Neural crest cell (in vitro differentiated cells): ENCODE measurements at regions not wholly inside any gene's neighbourhood (a gene's known extent, or its start where the extent isn't known, plus 50 kb on each side); places are given as distances from the start of the nearest gene placed in this dataset.

Experiments used
- DNase-seq: peaks from one replicate; pipeline ENCODE4 v3.0.0; 2021; ENCODE audit warnings: low read depth, mixed read lengths, low spot score
- H3K27ac Mint-ChIP-seq: one replicate; pipeline ENCODE4 v1.8.0; 2021; ENCODE audit warnings: mild to moderate bottlenecking, mixed read lengths; ENCODE audit not compliant: unreplicated experiment
- H3K27me3 Mint-ChIP-seq: 2 replicates; pipeline ENCODE4 v1.8.0; 2021; ENCODE audit warnings: low read depth, mild to moderate bottlenecking, mixed read lengths
- H3K36me3 Mint-ChIP-seq: 2 replicates; pipeline ENCODE4 v1.8.0; 2021; ENCODE audit warnings: low read depth, mild to moderate bottlenecking, mixed read lengths
- H3K4me1 Mint-ChIP-seq: 2 replicates; pipeline ENCODE4 v1.8.0; 2021; ENCODE audit warnings: mixed read lengths
- H3K4me3 Mint-ChIP-seq: one replicate; pipeline ENCODE4 v1.8.0; 2021; ENCODE audit warnings: mild to moderate bottlenecking, mixed read lengths
- H3K9me3 Mint-ChIP-seq: 2 replicates; pipeline ENCODE4 v1.8.0; 2021; ENCODE audit warnings: mixed read lengths
- TF ChIP-seq, protein P1 (sequence below): fragments of 200-600 bp; sonication (generic); conservative IDR thresholded peaks from 2 replicates; pipeline ENCODE4 v1.5.0; 2021; ENCODE audit warnings: antibody characterized with exemption, mild to moderate bottlenecking

DNA sequence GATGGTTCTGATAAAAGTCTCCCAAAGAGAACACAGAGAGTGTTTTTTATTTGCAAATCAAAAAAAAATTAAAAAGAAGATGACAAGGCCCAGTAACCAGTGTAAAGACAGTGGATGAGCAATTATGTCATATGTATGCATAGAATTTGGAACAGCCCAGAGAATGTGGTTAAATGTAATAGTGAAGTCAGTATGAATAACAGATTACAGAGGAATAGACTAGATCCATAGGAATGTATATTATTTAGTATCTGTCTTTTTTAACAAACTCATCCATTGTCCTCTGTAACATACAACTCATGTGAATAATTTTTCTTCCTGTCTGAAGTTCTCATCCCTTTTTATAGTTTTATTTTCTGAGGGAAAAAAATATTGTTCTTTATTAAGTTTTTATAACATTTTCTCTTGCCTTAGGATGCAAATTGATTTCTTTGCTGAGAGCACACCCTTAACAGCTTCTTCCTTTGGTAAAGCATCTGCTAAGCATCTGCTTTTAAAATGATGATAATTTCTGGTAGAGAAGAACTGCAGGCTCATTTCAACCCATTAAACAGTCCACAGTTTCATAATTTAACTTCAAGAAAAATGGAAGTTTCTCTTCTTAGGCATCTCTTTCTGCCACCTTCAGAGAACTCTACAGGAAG lies 266.5 kb upstream of the MTNR1B start:
- Mint-ChIP-seq H3K27me3 (no peaks in the 10 kb centered on the region), H3K9me3 (peaks cover 11% of the 10 kb centered on the region), H3K4me1 (peaks cover 34% of the 10 kb centered on the region), H3K36me3 (peaks cover 21% of the 10 kb centered on the region), H3K27ac (no peak overlapping the region), H3K4me3 (no peak overlapping the region)
- no peak for DNase-seq
- TF ChIP-seq, protein P1, sequence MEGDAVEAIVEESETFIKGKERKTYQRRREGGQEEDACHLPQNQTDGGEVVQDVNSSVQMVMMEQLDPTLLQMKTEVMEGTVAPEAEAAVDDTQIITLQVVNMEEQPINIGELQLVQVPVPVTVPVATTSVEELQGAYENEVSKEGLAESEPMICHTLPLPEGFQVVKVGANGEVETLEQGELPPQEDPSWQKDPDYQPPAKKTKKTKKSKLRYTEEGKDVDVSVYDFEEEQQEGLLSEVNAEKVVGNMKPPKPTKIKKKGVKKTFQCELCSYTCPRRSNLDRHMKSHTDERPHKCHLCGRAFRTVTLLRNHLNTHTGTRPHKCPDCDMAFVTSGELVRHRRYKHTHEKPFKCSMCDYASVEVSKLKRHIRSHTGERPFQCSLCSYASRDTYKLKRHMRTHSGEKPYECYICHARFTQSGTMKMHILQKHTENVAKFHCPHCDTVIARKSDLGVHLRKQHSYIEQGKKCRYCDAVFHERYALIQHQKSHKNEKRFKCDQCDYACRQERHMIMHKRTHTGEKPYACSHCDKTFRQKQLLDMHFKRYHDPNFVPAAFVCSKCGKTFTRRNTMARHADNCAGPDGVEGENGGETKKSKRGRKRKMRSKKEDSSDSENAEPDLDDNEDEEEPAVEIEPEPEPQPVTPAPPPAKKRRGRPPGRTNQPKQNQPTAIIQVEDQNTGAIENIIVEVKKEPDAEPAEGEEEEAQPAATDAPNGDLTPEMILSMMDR = no peak

DNA sequence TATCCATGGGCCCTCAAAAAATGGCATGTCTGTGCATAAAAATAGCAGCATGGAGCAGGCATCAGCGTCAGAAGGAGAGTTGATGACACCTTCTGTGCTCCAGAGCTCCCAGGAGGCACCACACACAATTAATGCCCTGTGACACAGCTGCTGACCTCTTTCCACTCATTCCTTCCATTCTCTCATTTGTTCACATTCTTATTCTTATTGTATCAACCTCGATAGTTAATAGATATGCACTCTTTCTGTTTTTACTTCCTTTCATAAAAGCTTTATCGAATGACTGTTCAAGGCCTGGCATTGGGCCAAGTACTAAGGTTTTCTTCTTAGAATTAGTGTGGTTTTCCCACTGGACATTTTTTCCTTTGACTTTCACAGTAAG lies 266.0 kb upstream of the MTNR1B start:
- Mint-ChIP-seq H3K4me3 (no peak overlapping the region), H3K27ac (peak overlapping the region; percentile 66), H3K4me1 (peaks cover 34% of the 10 kb centered on the region)

DNA sequence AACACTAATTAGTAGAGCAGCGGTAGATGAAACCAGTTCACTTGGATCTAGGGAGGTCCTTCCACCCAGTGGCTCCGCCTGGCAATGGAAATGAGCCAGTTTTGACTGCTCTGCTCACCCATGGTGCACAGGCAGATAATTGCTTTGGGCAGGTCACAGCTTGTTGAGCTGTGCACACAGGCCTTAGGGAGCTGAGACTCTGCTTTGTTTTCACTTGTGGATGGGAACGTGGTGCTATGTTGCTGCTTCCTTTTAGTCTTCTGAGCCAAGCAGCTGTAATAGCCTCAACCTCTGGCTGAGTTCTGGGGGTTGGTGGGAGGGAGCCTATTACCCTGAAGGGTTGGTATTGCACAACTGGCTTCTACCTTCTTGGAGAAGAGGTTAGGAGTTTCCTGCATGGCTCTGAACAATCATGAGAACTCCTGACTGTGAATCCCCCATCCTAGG lies 262.3 kb upstream of the MTNR1B start:
- H3K4me3 Mint-ChIP-seq = no peak overlapping the region
- peaks cover 11% of the 10 kb centered on the region for H3K9me3 Mint-ChIP-seq

More for the DNA sequence above, 266.0 kb upstream of the MTNR1B start:
- TF ChIP-seq, protein P1 = no peak
- peaks cover 21% of the 10 kb centered on the region for H3K36me3 Mint-ChIP-seq
- no peak for DNase-seq
- H3K9me3 Mint-ChIP-seq = peaks cover 11% of the 10 kb centered on the region
- no peaks in the 10 kb centered on the region for H3K27me3 Mint-ChIP-seq

DNA sequence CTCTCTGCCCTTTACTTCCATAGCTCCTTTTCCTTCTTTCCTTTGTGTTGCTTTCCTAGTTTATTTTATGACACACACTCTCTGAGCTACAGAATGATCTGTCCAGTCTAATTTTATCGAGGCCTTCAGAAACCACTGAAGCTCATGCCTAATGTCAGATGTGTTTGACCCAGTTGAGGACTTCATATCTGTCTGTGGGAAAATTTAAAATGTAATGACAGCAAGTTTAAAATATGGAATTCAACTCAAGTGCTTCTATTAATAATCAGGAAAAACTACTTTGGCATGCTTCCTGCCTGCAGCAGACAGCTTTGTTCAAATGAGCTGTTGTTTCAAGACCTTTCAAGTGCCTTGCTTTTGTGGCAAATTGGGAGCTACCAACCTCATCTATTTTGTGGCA lies 261.8 kb upstream of the MTNR1B start:
- peaks cover 3% of the 10 kb centered on the region for H3K27me3 Mint-ChIP-seq
- no peak overlapping the region for H3K27ac Mint-ChIP-seq
- peaks cover 21% of the 10 kb centered on the region for H3K4me1 Mint-ChIP-seq
- peaks cover 21% of the 10 kb centered on the region for H3K36me3 Mint-ChIP-seq
- DNase-seq = no peak
- H3K9me3 Mint-ChIP-seq = peaks cover 11% of the 10 kb centered on the region
- TF ChIP-seq, protein P1 = no peak
- no peak overlapping the region for H3K4me3 Mint-ChIP-seq

More for the DNA sequence above, 262.3 kb upstream of the MTNR1B start:
- TF ChIP-seq, protein P1 = no peak
- Mint-ChIP-seq H3K36me3 (peaks cover 21% of the 10 kb centered on the region), H3K27ac (no peak overlapping the region), H3K4me1 (peaks cover 24% of the 10 kb centered on the region), H3K27me3 (peaks cover 3% of the 10 kb centered on the region)
- no peak for DNase-seq

DNA sequence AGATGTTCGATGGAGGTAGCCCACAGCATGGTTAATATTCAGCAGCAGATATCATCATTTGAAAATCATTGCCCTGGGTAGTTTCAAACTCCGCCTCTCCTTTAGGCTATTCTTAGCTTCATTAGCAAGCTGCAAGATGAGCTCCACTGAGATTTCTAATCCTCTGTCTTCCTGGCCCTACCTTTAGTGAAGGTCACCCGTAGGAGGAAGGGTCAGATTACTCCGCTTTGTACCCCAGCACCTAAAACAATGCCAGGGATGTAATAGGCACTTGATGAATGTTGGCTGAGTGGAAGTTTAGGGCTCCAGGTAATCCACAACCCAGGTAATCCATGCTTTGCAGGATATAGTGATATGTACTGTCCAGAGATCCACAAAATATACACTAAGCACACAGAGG lies 260.1 kb upstream of the MTNR1B start:
- Mint-ChIP-seq H3K27ac (no peak overlapping the region), H3K4me1 (peaks cover 24% of the 10 kb centered on the region), H3K9me3 (peaks cover 10% of the 10 kb centered on the region)

More for the DNA sequence above, 260.1 kb upstream of the MTNR1B start:
- peaks cover 3% of the 10 kb centered on the region for H3K27me3 Mint-ChIP-seq
- peaks cover 14% of the 10 kb centered on the region for H3K36me3 Mint-ChIP-seq
- TF ChIP-seq, protein P1 = no peak
- no peak overlapping the region for H3K4me3 Mint-ChIP-seq
- DNase-seq = no peak
